ENCODE measurements at regions not wholly inside any gene's neighbourhood (a gene's known extent, or its start where the extent isn't known, plus 50 kb on each side); places are given as distances from the start of the nearest gene placed in this dataset.

DNA sequence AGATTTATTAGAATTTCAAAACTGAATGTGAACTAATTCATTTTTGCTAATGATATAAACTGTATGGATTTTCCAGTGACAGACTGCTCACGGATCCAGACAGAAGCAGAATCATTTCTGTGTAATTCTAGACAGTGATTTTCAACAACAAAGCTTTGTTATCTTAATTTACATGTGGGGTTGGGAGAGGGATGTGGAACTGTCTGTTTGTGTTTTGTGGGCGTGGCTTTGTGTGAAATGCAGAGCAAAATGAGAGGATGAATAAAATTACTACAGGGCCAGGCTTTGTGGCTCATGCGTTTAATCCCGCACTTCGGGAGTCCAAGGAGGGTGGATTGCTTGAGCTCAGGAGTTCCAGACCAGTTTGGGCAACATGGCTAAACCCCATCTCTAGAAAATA, 834.7 kb downstream of the GALC start:
- no peak overlapping the region for H3K4me2 ChIP-seq
- H3F3A ChIP-seq (ENCODE audit: insufficient read depth, low read depth) = no peaks in the 10 kb centered on the region
- H4K20me1 ChIP-seq (ENCODE audit: insufficient read depth) = no peaks in the 10 kb centered on the region
- no peak overlapping the region for H2AFZ ChIP-seq
- H3K27me3 ChIP-seq (ENCODE audit: insufficient read depth, low read depth) = no peaks in the 10 kb centered on the region
- no peaks in the 10 kb centered on the region for H3K36me3 ChIP-seq (ENCODE audit: low read depth)
- no peaks in the 10 kb centered on the region for H3K9me3 ChIP-seq (ENCODE audit: insufficient read depth, low read depth)
- DNase-seq = no peak
- TF ChIP-seq EZH2 (IDR thresholded peaks at IDR 0.05; ENCODE audit: low read depth) (no peak), CTCF (conservative IDR thresholded peaks at IDR 0.05) (no peak)
- CTCF ChIA-PET = no interaction called here
- no peaks in the 10 kb centered on the region for H3K4me1 ChIP-seq (replicated peaks; ENCODE audit: insufficient read depth)
- H3K4me3 ChIP-seq = no peak overlapping the region
- H3K79me2 ChIP-seq (ENCODE audit: low read depth) = no peaks in the 10 kb centered on the region
- no TSS peak for BruUV-seq (replicated peaks)
- H3K9me2 ChIP-seq (ENCODE audit: insufficient read depth) = no peaks in the 10 kb centered on the region
- no peak overlapping the region for H3K27ac ChIP-seq
- intact Hi-C loops (cut with micrococcal nuclease; ENCODE audit: unreplicated experiment) = no loop called here
- POLR2A ChIA-PET (ENCODE audit: unreplicated experiment) = no interaction called here

GRCh38 chr14:87156878-87157277, 836.1 kb downstream of the GALC start:
- Histone ChIP-seq H3K4me1 (replicated peaks; ENCODE audit: insufficient read depth) (no peaks in the 10 kb centered on the region), H3K27me3 (ENCODE audit: insufficient read depth, low read depth) (no peaks in the 10 kb centered on the region), H4K20me1 (ENCODE audit: insufficient read depth) (no peaks in the 10 kb centered on the region), H3F3A (ENCODE audit: insufficient read depth, low read depth) (no peaks in the 10 kb centered on the region), H3K4me3 (no peak overlapping the region), H2AFZ (no peak overlapping the region), H3K36me3 (ENCODE audit: low read depth) (no peaks in the 10 kb centered on the region), H3K4me2 (no peak overlapping the region), H3K79me2 (ENCODE audit: low read depth) (no peaks in the 10 kb centered on the region), H3K27ac (no peak overlapping the region), H3K9me3 (ENCODE audit: insufficient read depth, low read depth) (no peaks in the 10 kb centered on the region), H3K9me2 (ENCODE audit: insufficient read depth) (no peaks in the 10 kb centered on the region)
- TF ChIP-seq CTCF (conservative IDR thresholded peaks at IDR 0.05) (no peak), EZH2 (IDR thresholded peaks at IDR 0.05; ENCODE audit: low read depth) (no peak)
- intact Hi-C loops (cut with micrococcal nuclease; ENCODE audit: unreplicated experiment) = no loop called here
- ChIA-PET CTCF (no interaction called here), POLR2A (ENCODE audit: unreplicated experiment) (no interaction called here)
- no peak for DNase-seq
- BruUV-seq (replicated peaks) = no TSS peak

DNA sequence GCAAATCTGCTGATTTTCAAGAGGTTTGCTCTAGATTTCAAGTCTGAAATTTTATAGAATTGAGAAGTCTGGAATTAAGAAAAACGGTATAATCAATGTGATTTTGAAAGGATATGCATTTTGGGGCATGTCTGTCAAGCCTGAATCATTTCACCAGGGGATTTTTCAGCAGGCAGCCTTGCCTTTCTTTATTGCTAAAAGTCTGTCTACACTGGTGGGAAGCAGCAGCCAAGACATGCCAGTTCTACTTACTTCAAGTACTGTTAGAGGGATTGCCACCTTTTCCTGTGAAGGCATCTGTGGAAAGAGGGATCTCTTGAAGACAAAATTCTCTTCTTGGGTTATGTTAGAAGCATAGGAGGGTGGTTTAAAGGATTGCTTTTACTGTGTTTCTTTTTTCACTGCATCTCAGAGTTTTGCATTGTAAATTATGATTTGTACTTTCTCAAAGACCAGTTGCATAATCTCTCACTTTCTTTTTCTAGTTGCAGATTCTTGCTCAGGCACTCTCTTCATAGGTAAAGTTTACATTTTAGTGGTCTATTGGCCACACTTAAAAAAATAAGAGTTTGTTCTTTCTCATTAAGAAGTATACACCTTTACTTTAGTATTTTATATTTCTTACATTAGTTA, 837.0 kb downstream of the GALC start:
- no peaks in the 10 kb centered on the region for H3K4me1 ChIP-seq (replicated peaks; ENCODE audit: insufficient read depth)
- H3K36me3 ChIP-seq (ENCODE audit: low read depth) = no peaks in the 10 kb centered on the region
- H3K9me3 ChIP-seq (ENCODE audit: insufficient read depth, low read depth) = no peaks in the 10 kb centered on the region
- H4K20me1 ChIP-seq (ENCODE audit: insufficient read depth) = no peaks in the 10 kb centered on the region
- DNase-seq = no peak
- no TSS peak for BruUV-seq (replicated peaks)
- no peak overlapping the region for H3K4me2 ChIP-seq
- no peak overlapping the region for H2AFZ ChIP-seq
- CTCF ChIA-PET = no interaction called here
- intact Hi-C loops (cut with micrococcal nuclease; ENCODE audit: unreplicated experiment) = no loop called here
- no peak overlapping the region for H3K27ac ChIP-seq
- H3K9me2 ChIP-seq (ENCODE audit: insufficient read depth) = no peaks in the 10 kb centered on the region
- H3K27me3 ChIP-seq (ENCODE audit: insufficient read depth, low read depth) = no peaks in the 10 kb centered on the region
- no peaks in the 10 kb centered on the region for H3F3A ChIP-seq (ENCODE audit: insufficient read depth, low read depth)
- no peak overlapping the region for H3K4me3 ChIP-seq
- POLR2A ChIA-PET (ENCODE audit: unreplicated experiment) = no interaction called here
- no peaks in the 10 kb centered on the region for H3K79me2 ChIP-seq (ENCODE audit: low read depth)
- TF ChIP-seq EZH2 (IDR thresholded peaks at IDR 0.05; ENCODE audit: low read depth) (no peak), CTCF (conservative IDR thresholded peaks at IDR 0.05) (no peak)

All from PC-9 (cell line).